GM18870 (cell line): ENCODE measurements at regions not wholly inside any gene's neighbourhood (a gene's known extent, or its start where the extent isn't known, plus 50 kb on each side); places are given as distances from the start of the nearest gene placed in this dataset.
"Not testable (repeated sequence)": the region's sequence is repeated elsewhere in the genome, so short reads cannot be mapped to it uniquely, and the experiment has no call there.

Source experiments
- ATAC-seq: cut with Tn5 transposase; IDR thresholded peaks from one replicate; pipeline ENCODE4 v1.9.1; 2021; ENCODE audit warnings: moderate library complexity; ENCODE audit not compliant: unreplicated experiment

- no peak for ATAC-seq
Measured at GRCh38 chr6:3920321-3920720, 71.1 kb downstream of the FAM50B start.

GRCh38 chr6:3921663-3922062 is 72.5 kb downstream of the FAM50B start:
- no peak for ATAC-seq

- ATAC-seq = not testable (repeated sequence)
Measured at GRCh38 chr6:3922619-3923018, 73.4 kb downstream of the FAM50B start.

GRCh38 chr6:3925223-3926149 is 76.3 kb downstream of the FAM50B start:
- not testable (repeated sequence) for ATAC-seq

GRCh38 chr6:3926150-3926482 is 76.9 kb downstream of the FAM50B start:
- no peak for ATAC-seq

GRCh38 chr6:3928111-3928510 is 78.9 kb downstream of the FAM50B start:
- no peak for ATAC-seq

- ATAC-seq = no peak
Measured at GRCh38 chr6:3929281-3929798, 80.2 kb downstream of the FAM50B start.

GRCh38 chr6:3937438-3937837 is 88.3 kb downstream of the FAM50B start:
- ATAC-seq = no peak

GRCh38 chr6:3938715-3939367 is 89.7 kb downstream of the FAM50B start:
- no peak for ATAC-seq

GRCh38 chr6:3939368-3939958 is 90.3 kb downstream of the FAM50B start:
- no peak for ATAC-seq

GRCh38 chr6:3939964-3940363 is 90.8 kb downstream of the FAM50B start:
- no peak for ATAC-seq

GRCh38 chr6:3940703-3941102 is 91.5 kb downstream of the FAM50B start:
- no peak for ATAC-seq

GRCh38 chr6:3943331-3943765 is 94.2 kb downstream of the FAM50B start:
- no peak for ATAC-seq

GRCh38 chr6:3944246-3944645 is 95.1 kb downstream of the FAM50B start:
- no peak for ATAC-seq

GRCh38 chr6:3946778-3947177 is 97.6 kb downstream of the FAM50B start:
- no peak for ATAC-seq

GRCh38 chr6:3948866-3949265 is 99.7 kb downstream of the FAM50B start:
- no peak for ATAC-seq

- ATAC-seq = no peak
Measured at GRCh38 chr6:3949521-3949920, 100.3 kb downstream of the FAM50B start.

- no peak for ATAC-seq
Measured at GRCh38 chr6:3956054-3956453, 106.9 kb downstream of the FAM50B start.

- no peak for ATAC-seq
Measured at GRCh38 chr6:3957321-3957720, 108.1 kb downstream of the FAM50B start.

GRCh38 chr6:3958255-3958654 is 109.1 kb downstream of the FAM50B start:
- ATAC-seq = no peak

GRCh38 chr6:3959385-3959784 is 110.2 kb downstream of the FAM50B start:
- no peak for ATAC-seq
